Neural cell (in vitro differentiated cells): ENCODE measurements at regions not wholly inside any gene's neighbourhood (a gene's known extent, or its start where the extent isn't known, plus 50 kb on each side); places are given as distances from the start of the nearest gene placed in this dataset.

Source experiments
- H2AFZ ChIP-seq: fragments of 200-600, 300-800 bp; sonication (generic), shearing (Covaris generic); 2 replicates; pipeline ENCODE4 v1.6.0; 2014; ENCODE audit warnings: low read depth, mild to moderate bottlenecking, antibody characterized with exemption, low read length, moderate library complexity
- H3F3A ChIP-seq: fragments of 200-600 bp; shearing (Covaris generic); 2 replicates; pipeline ENCODE4 v1.6.1; 2016; ENCODE audit warnings: mild to moderate bottlenecking, moderate library complexity, mixed read lengths, antibody characterized with exemption, low read length; ENCODE audit not compliant: insufficient read depth, poor library complexity, severe bottlenecking
- H3K27ac ChIP-seq: fragments of 200-600, 300-800 bp; sonication (generic), shearing (Covaris generic); 2 replicates; pipeline ENCODE4 v1.5.1; 2014; ENCODE audit warnings: mild to moderate bottlenecking, low read length, moderate library complexity
- H3K27me3 ChIP-seq: fragments of 300-800, 200-600 bp; sonication (generic), shearing (Covaris generic); 2 replicates; pipeline ENCODE4 v1.6.0; 2014; ENCODE audit warnings: mild to moderate bottlenecking, low read depth, low read length, moderate library complexity; ENCODE audit not compliant: insufficient read depth
- H3K36me3 ChIP-seq: fragments of 300-800, 200-600 bp; sonication (generic), shearing (Covaris generic); 2 replicates; pipeline ENCODE4 v1.5.1; 2014; ENCODE audit warnings: mild to moderate bottlenecking, antibody characterized with exemption, low read length, moderate library complexity; ENCODE audit not compliant: insufficient read depth
- H3K4me2 ChIP-seq: fragments of 300-800, 200-600 bp; sonication (generic), shearing (Covaris generic); 2 replicates; pipeline ENCODE4 v1.6.0; 2014; ENCODE audit warnings: mild to moderate bottlenecking, low read length
- H3K4me3 ChIP-seq: fragments of 300-800, 200-600 bp; sonication (generic), shearing (Covaris generic); 2 replicates; pipeline ENCODE4 v1.5.1; 2014; ENCODE audit warnings: mild to moderate bottlenecking, low read length, moderate library complexity
- H3K79me2 ChIP-seq: fragments of 200-600 bp; shearing (Covaris generic); replicated peaks from 2 replicates; pipeline ENCODE4 v1.6.0; 2014; ENCODE audit warnings: mild to moderate bottlenecking, low read length, moderate library complexity; ENCODE audit not compliant: insufficient read depth
- H3K9ac ChIP-seq: fragments of 300-800, 200-600 bp; sonication (generic), shearing (Covaris generic); 2 replicates; pipeline ENCODE4 v1.6.1; 2016; ENCODE audit warnings: mild to moderate bottlenecking, low read length, mixed read lengths
- H3K9me2 ChIP-seq: fragments of 200-600 bp; shearing (Covaris generic); 2 replicates; pipeline ENCODE4 v1.6.1; 2016; ENCODE audit warnings: mild to moderate bottlenecking, low read length, mixed read lengths; ENCODE audit not compliant: insufficient read depth
- H3K9me3 ChIP-seq: fragments of 200-600, 300-800 bp; sonication (generic), shearing (Covaris generic); 2 replicates; pipeline ENCODE4 v1.6.1; 2016; ENCODE audit warnings: mild to moderate bottlenecking, mixed run types, low read length, moderate library complexity, mixed read lengths
- H4K20me1 ChIP-seq: fragments of 200-600 bp; shearing (Covaris generic); 2 replicates; pipeline ENCODE4 v1.6.1; 2016; ENCODE audit warnings: mild to moderate bottlenecking, mixed run types; ENCODE audit not compliant: insufficient read depth
- EP300 ChIP-seq: fragments of 450-650 bp; conservative IDR thresholded peaks from 2 replicates; pipeline ENCODE4 v1.6.1; 2014; ENCODE audit warnings: antibody characterized with exemption, mild to moderate bottlenecking, moderate library complexity; ENCODE audit not compliant: poor library complexity, severe bottlenecking
- EZH2 ChIP-seq: fragments of 200-600, 300-800 bp; shearing (Covaris generic), sonication (generic); IDR thresholded peaks from 2 replicates; pipeline ENCODE4 v1.6.1; 2014; ENCODE audit warnings: antibody characterized with exemption, low read length, borderline replicate concordance, mild to moderate bottlenecking; ENCODE audit not compliant: insufficient read depth, poor library complexity, severe bottlenecking
- MXI1 ChIP-seq: fragments of 450-650 bp; conservative IDR thresholded peaks from 2 replicates; pipeline ENCODE4 v1.6.1; 2014; ENCODE audit warnings: antibody characterized with exemption, mild to moderate bottlenecking; ENCODE audit not compliant: poor library complexity, severe bottlenecking
- POLR2AphosphoS5 ChIP-seq: IDR thresholded peaks from 2 replicates; pipeline ENCODE4 v1.6.1; 2012
- RAD21 ChIP-seq: fragments of 450-650 bp; conservative IDR thresholded peaks from 2 replicates; pipeline ENCODE4 v1.6.1; 2014; ENCODE audit warnings: antibody characterized with exemption, mild to moderate bottlenecking, moderate library complexity
- SMC3 ChIP-seq: fragments of 450-650 bp; conservative IDR thresholded peaks from 2 replicates; pipeline ENCODE4 v1.6.1; 2014; ENCODE audit warnings: antibody characterized with exemption, mild to moderate bottlenecking, moderate library complexity; ENCODE audit not compliant: poor library complexity
- TAF1 ChIP-seq: IDR thresholded peaks from 2 replicates; pipeline ENCODE4 v1.6.1; 2012; ENCODE audit warnings: low read depth
- TF ChIP-seq, protein P1 (sequence below): IDR thresholded peaks from 2 replicates; pipeline ENCODE4 v1.6.1; 2012; ENCODE audit warnings: borderline replicate concordance
- TF ChIP-seq, protein P2 (sequence below): fragments of 450-650 bp; IDR thresholded peaks from 2 replicates; pipeline ENCODE4 v1.5.1; 2014; ENCODE audit warnings: antibody characterized with exemption, mild to moderate bottlenecking, moderate library complexity; ENCODE audit not compliant: poor library complexity, severe bottlenecking

DNA sequence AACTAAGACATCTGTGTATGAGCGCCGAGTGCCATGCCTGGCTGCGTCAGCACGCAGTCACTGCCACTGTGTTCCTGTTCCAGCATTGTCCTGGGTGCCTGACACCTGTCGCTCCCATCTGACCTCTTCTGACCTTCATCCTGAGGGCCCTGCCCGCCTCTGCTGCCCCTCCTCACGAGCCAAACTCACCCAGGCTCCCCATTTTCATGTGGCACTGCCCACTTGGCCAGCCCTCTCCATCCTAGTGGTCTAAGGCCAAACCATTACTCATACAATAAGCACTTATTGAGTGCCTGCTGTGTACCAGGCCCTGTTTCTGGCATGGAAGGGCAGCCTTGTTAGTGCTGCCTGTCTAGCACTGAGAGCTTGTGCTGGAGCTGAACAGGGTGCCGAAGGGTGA is 77.2 kb upstream of the PCBD1 start:
- no peaks in the 10 kb centered on the region for H3K27me3 ChIP-seq
- no peak overlapping the region for H3K4me3 ChIP-seq
- no peaks in the 10 kb centered on the region for H4K20me1 ChIP-seq
- H3K27ac ChIP-seq, result no peak overlapping the region
- H3K9ac ChIP-seq, result no peak overlapping the region
- no peaks in the 10 kb centered on the region for H3K36me3 ChIP-seq
- no peaks in the 10 kb centered on the region for H3F3A ChIP-seq
- H2AFZ ChIP-seq, result no peak overlapping the region
- TF ChIP-seq TAF1 (no peak), MXI1 (no peak), EP300 (no peak), POLR2AphosphoS5 (no peak), RAD21 (no peak), SMC3 (no peak), EZH2 (no peak)
- TF ChIP-seq, protein P1, sequence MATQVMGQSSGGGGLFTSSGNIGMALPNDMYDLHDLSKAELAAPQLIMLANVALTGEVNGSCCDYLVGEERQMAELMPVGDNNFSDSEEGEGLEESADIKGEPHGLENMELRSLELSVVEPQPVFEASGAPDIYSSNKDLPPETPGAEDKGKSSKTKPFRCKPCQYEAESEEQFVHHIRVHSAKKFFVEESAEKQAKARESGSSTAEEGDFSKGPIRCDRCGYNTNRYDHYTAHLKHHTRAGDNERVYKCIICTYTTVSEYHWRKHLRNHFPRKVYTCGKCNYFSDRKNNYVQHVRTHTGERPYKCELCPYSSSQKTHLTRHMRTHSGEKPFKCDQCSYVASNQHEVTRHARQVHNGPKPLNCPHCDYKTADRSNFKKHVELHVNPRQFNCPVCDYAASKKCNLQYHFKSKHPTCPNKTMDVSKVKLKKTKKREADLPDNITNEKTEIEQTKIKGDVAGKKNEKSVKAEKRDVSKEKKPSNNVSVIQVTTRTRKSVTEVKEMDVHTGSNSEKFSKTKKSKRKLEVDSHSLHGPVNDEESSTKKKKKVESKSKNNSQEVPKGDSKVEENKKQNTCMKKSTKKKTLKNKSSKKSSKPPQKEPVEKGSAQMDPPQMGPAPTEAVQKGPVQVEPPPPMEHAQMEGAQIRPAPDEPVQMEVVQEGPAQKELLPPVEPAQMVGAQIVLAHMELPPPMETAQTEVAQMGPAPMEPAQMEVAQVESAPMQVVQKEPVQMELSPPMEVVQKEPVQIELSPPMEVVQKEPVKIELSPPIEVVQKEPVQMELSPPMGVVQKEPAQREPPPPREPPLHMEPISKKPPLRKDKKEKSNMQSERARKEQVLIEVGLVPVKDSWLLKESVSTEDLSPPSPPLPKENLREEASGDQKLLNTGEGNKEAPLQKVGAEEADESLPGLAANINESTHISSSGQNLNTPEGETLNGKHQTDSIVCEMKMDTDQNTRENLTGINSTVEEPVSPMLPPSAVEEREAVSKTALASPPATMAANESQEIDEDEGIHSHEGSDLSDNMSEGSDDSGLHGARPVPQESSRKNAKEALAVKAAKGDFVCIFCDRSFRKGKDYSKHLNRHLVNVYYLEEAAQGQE, result no peak
- TF ChIP-seq, protein P2, sequence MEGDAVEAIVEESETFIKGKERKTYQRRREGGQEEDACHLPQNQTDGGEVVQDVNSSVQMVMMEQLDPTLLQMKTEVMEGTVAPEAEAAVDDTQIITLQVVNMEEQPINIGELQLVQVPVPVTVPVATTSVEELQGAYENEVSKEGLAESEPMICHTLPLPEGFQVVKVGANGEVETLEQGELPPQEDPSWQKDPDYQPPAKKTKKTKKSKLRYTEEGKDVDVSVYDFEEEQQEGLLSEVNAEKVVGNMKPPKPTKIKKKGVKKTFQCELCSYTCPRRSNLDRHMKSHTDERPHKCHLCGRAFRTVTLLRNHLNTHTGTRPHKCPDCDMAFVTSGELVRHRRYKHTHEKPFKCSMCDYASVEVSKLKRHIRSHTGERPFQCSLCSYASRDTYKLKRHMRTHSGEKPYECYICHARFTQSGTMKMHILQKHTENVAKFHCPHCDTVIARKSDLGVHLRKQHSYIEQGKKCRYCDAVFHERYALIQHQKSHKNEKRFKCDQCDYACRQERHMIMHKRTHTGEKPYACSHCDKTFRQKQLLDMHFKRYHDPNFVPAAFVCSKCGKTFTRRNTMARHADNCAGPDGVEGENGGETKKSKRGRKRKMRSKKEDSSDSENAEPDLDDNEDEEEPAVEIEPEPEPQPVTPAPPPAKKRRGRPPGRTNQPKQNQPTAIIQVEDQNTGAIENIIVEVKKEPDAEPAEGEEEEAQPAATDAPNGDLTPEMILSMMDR, result no peak
- no peak overlapping the region for H3K4me2 ChIP-seq
- no peaks in the 10 kb centered on the region for H3K9me3 ChIP-seq
- H3K9me2 ChIP-seq, result no peaks in the 10 kb centered on the region
- H3K79me2 ChIP-seq, result no peaks in the 10 kb centered on the region

DNA sequence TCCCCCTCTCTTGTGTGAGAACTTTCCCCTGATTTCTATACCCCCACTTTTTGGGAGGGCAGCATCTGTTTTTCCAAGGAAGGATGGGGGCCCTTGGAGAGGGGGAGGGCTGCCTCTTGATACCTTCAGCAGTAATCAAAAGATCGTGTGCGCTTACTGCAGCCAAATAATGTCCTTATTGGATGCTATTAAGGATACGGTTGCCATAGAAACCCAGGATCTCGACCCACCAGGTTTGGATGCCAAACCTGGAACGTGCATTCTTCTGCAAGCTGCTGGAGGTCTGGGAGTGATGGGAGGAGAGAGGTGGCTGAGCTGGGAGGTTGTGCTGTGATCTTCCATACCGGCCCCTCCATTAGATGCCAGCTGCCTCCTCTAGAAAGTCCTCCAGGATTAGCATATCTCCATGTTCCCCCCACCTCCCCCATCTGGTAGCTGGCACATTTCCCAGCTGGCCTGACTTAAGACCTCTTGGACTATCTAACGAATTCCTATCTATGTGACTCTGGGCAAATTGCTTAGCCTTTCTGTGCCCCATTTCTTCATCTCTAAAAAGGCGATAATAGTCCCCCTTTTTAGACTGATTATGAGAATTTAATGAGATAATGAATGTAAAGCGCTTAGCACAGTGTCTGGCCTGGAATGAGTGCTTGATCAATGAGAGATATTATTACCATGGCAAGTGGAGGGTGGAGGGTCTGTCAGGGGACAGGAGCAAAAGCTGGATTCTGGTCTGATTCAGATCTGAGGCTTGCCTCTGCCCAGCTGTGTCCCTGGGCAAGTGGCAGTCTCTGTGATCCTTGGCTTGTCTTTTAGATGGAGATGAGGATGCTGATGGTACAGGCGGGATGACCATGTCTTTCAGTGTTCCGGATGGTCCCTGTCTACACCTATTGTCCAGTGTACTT is 78.5 kb upstream of the PCBD1 start:
- Histone ChIP-seq H4K20me1 (no peaks in the 10 kb centered on the region), H3K4me2 (no peak overlapping the region), H3K36me3 (no peaks in the 10 kb centered on the region), H3K9ac (no peak overlapping the region), H3K4me3 (no peak overlapping the region), H3F3A (no peaks in the 10 kb centered on the region), H3K27ac (no peak overlapping the region), H2AFZ (no peak overlapping the region), H3K27me3 (no peaks in the 10 kb centered on the region), H3K79me2 (no peaks in the 10 kb centered on the region), H3K9me2 (no peaks in the 10 kb centered on the region), H3K9me3 (no peaks in the 10 kb centered on the region)
- TF ChIP-seq POLR2AphosphoS5, result no peak
- no peak for TF ChIP-seq EP300
- TF ChIP-seq EZH2, result no peak
- no peak for TF ChIP-seq MXI1
- TF ChIP-seq, protein P2, result no peak
- TF ChIP-seq, protein P1, result no peak
- TF ChIP-seq SMC3, result no peak
- TF ChIP-seq TAF1, result no peak
- no peak for TF ChIP-seq RAD21
